ENCODE measurements at regions not wholly inside any gene's neighbourhood (a gene's known extent, or its start where the extent isn't known, plus 50 kb on each side); places are given as distances from the start of the nearest gene placed in this dataset.

DNA sequence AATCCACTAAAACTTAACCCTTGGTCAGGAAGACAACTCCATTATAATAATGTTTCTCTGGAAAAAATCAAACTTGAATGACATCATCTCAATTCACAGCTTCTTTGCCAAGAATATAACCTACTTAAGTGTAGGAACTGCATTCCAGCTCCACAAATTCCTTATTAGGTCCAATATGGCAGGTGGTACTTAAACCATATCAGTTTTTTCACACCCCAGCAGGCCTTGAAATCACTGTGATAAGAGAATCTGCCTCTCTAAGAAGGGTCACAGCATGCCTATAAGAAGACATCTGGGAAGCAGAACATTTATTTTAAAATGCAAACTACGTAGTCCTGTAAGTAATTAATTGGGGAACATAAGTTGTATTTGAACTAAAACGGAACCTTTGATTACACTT is 687.8 kb downstream of the DIAPH3 start:
- no peaks in the 10 kb centered on the region for H3K27me3 ChIP-seq
- no peaks in the 10 kb centered on the region for H3K9me3 ChIP-seq
- no peaks in the 10 kb centered on the region for H3K36me3 ChIP-seq
- TF ChIP-seq, protein P1, sequence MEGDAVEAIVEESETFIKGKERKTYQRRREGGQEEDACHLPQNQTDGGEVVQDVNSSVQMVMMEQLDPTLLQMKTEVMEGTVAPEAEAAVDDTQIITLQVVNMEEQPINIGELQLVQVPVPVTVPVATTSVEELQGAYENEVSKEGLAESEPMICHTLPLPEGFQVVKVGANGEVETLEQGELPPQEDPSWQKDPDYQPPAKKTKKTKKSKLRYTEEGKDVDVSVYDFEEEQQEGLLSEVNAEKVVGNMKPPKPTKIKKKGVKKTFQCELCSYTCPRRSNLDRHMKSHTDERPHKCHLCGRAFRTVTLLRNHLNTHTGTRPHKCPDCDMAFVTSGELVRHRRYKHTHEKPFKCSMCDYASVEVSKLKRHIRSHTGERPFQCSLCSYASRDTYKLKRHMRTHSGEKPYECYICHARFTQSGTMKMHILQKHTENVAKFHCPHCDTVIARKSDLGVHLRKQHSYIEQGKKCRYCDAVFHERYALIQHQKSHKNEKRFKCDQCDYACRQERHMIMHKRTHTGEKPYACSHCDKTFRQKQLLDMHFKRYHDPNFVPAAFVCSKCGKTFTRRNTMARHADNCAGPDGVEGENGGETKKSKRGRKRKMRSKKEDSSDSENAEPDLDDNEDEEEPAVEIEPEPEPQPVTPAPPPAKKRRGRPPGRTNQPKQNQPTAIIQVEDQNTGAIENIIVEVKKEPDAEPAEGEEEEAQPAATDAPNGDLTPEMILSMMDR (IDR thresholded peaks at IDR 0.05; ENCODE audit: low read depth, low read length), result no peak
- DNase-seq, result no peak
- no peak overlapping the region for H3K4me3 ChIP-seq (ENCODE audit: low read depth, low read length)
- peaks cover 6% of the 10 kb centered on the region for H3K4me1 ChIP-seq

DNA sequence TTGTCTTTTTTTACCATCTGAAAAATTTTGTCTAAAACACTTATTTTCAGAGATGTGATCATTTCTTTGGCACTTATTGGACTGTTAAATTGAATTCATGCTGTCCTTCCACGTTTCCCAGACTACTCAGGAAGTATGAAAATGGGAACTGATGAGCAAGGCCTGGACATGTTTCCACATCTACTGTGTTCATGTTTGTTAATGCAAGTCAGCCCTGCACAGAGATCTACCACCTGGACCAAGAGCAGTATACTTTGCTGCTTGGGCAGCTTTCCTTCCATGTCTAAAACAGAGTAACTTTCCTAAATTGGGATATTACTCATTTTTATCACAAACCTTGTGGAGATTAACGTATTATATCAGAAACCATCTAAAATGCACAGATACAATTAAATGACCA is 687.4 kb downstream of the DIAPH3 start:
- Histone ChIP-seq H3K27me3 (no peaks in the 10 kb centered on the region), H3K4me3 (ENCODE audit: low read depth, low read length) (no peak overlapping the region), H3K36me3 (no peaks in the 10 kb centered on the region), H3K9me3 (no peaks in the 10 kb centered on the region), H3K4me1 (peaks cover 8% of the 10 kb centered on the region)
- no peak for DNase-seq
- TF ChIP-seq, protein P1 (IDR thresholded peaks at IDR 0.05; ENCODE audit: low read depth, low read length), result no peak

DNA sequence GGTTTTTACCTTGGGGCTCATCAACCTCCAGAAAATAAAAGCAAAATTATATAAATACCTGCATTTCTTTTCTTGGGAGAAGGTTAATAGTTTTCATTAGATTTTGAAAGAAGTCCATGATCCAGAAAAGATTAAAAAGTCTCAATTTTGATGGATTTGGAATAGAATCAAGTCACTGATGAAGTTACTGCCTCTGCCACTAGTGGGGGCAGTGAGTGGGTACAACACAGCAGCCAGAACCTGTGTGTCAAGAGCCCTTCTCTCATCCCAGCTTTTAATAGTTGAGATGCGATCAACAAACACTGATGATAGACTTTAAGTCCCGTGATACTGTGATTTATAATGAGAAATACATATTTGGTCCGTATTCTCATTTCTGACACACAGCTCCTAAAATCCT is 686.7 kb downstream of the DIAPH3 start:
- Histone ChIP-seq H3K4me1 (peaks cover 8% of the 10 kb centered on the region), H3K36me3 (no peaks in the 10 kb centered on the region), H3K4me3 (ENCODE audit: low read depth, low read length) (no peak overlapping the region), H3K9me3 (no peaks in the 10 kb centered on the region), H3K27me3 (no peaks in the 10 kb centered on the region)
- TF ChIP-seq, protein P1 (IDR thresholded peaks at IDR 0.05; ENCODE audit: low read depth, low read length), result peak; percentile 63
- DNase-seq, result peak; percentile 23

DNA sequence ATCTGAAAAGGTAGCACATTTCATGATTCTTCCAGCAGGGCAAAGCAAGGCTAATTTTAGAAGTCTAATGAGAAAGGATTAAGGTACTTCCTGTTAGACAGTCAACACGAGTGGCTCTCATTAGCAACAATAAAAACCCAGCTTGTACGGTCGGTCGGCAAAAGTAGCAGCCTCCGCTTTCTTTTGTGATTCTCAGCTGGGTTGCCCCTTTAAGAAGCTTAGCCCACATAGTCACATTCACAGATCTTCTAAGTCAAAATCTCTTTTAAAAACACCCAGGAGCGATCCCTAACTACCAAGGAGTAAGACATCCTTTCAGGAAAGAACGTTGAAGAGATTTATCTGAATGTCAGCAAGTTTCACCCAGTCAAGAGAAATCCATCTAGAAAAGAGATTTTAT is 684.8 kb downstream of the DIAPH3 start:
- Histone ChIP-seq H3K36me3 (no peaks in the 10 kb centered on the region), H3K27me3 (no peaks in the 10 kb centered on the region), H3K4me3 (ENCODE audit: low read depth, low read length) (no peak overlapping the region), H3K9me3 (no peaks in the 10 kb centered on the region), H3K4me1 (peaks cover 8% of the 10 kb centered on the region)
- DNase-seq, result no peak
- TF ChIP-seq, protein P1 (IDR thresholded peaks at IDR 0.05; ENCODE audit: low read depth, low read length), result no peak

DNA sequence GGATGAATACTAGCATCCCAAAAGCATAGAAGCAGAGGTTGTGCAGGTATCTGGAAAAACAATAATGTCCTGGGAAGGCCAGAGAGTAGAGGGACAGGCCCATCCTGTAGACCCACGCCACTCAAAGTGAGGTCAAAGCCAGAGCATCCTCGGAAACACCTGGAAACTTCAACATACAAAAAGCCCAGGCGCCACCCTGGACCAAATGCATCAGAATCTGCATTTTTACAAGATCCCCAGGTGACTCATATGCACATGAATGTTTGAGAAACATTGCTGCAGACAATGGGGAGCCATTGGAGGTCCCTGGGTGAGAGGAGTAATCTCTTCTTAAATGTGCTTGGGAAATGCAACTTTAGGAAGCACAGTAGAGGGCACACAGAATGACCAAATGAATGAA is 684.1 kb downstream of the DIAPH3 start:
- Histone ChIP-seq H3K4me1 (peaks cover 8% of the 10 kb centered on the region), H3K9me3 (no peaks in the 10 kb centered on the region), H3K36me3 (no peaks in the 10 kb centered on the region), H3K4me3 (ENCODE audit: low read depth, low read length) (no peak overlapping the region), H3K27me3 (no peaks in the 10 kb centered on the region)
- TF ChIP-seq, protein P1 (IDR thresholded peaks at IDR 0.05; ENCODE audit: low read depth, low read length), result no peak
- no peak for DNase-seq

DNA sequence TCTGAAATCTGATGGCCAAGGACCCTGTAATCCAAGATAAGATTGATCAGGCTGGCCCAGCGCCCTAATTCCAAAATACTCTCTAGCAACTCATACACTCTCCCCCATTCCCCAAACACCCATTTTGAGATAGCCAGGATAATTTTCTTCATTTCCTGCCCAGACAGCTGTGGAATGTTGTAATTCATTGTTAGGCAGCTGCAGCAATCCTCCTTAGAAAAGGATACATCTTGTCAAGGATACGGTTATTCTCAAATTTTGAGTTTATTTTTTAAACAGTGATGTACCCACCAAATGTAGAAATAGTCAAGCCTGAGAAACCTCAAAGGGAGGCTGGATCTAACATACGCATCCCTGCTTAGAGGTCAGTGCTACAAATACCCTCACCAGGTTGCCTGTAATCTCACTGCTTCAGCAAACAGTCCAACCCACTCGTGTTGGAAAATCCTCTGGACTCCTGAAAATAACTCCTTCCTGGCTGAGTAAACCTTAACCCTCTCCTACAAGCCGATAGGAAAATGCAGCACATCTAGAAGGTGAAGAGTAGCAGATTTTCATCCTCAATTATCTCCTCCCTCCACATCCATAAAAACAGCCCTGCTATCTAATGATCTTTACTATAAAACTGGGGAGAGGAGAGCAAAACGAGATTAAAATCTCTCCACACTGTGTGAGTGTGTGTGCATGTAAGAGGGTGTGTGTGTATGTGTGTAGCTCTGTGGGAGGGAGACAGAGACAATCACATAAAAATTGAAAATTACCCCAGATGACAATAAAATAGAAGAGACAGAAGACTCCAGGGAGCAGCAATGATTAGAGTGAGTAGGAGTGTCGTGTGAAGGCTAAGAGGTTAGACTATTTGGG is 683.1 kb downstream of the DIAPH3 start:
- TF ChIP-seq, protein P1 (IDR thresholded peaks at IDR 0.05; ENCODE audit: low read depth, low read length), result no peak
- no peaks in the 10 kb centered on the region for H3K9me3 ChIP-seq
- DNase-seq, result no peak
- H3K4me3 ChIP-seq (ENCODE audit: low read depth, low read length), result no peak overlapping the region
- no peaks in the 10 kb centered on the region for H3K36me3 ChIP-seq
- H3K4me1 ChIP-seq, result peaks cover 8% of the 10 kb centered on the region
- H3K27me3 ChIP-seq, result no peaks in the 10 kb centered on the region

Measured in BE2C (cell line).